B cell (primary cell): ENCODE measurements at regions not wholly inside any gene's neighbourhood (a gene's known extent, or its start where the extent isn't known, plus 50 kb on each side); places are given as distances from the start of the nearest gene placed in this dataset.

Source experiments
- ATAC-seq: fragments of 200-7000 bp; cut with Tn5 transposase; one replicate; pipeline ENCODE4 v1.10.0; 2021; ENCODE audit warnings: low read depth, mild to moderate bottlenecking, moderate number of reproducible peaks, moderate library complexity
- CTCF ChIA-PET: fragments of 350-600 bp; sonication (Branson Sonifier 250); formaldehyde crosslinking; loops from one replicate; lab custom pipeline; 2021; ENCODE audit warnings: antibody characterized with exemption, inconsistent platforms; lab: Charles Lee
- POLR2A ChIA-PET: fragments of 350-600 bp; sonication (Branson Sonifier 250); formaldehyde crosslinking; loops from one replicate; lab custom pipeline; 2021; ENCODE audit warnings: antibody characterized with exemption; lab: Charles Lee
- DNase-seq: peaks from one replicate; pipeline ENCODE4 v3.0.0; 2013
- H2AFZ ChIP-seq: 2 replicates; pipeline ENCODE4 v1.6.1; 2012; ENCODE audit warnings: mild to moderate bottlenecking, low read depth, low read length; ENCODE audit not compliant: insufficient read depth, poor library complexity, severe bottlenecking
- H3K27ac ChIP-seq, 2 donors: 1 replicate in 1 of 2; 2 replicates in 1 of 2; pipeline ENCODE4 v1.5.1; 2012 to 2013; ENCODE audit warnings: low read length in 2 of 2, mild to moderate bottlenecking in 2 of 2, moderate library complexity in 1 of 2
- H3K27me3 ChIP-seq, 4 experiments: fragments of 200-600 bp in 1 of 4; sonication (generic) in 1 of 4; replicated peaks in 1 of 4; 1 replicate in 2 of 4; 2 replicates in 2 of 4; pipeline versions ENCODE4 v1.6.1 to v1.7.0; 2013 to 2016; ENCODE audit warnings: low read length in 3 of 4, mild to moderate bottlenecking in 2 of 4, mixed read lengths in 1 of 4, moderate library complexity in 1 of 4; ENCODE audit not compliant: insufficient read depth in 4 of 4, control insufficient read depth in 3 of 4; ENCODE audit errors: control extremely low read depth in 1 of 4
- H3K36me3 ChIP-seq, 2 experiments: replicated peaks in 1 of 2; 1 replicate in 1 of 2; 2 replicates in 1 of 2; pipeline versions ENCODE4 v1.6.1 to v1.7.1; 2013; ENCODE audit warnings: low read length in 1 of 2; ENCODE audit not compliant: insufficient read depth in 2 of 2, control insufficient read depth in 1 of 2; ENCODE audit errors: control extremely low read depth in 1 of 2, extremely low read depth in 1 of 2
- H3K4me1 ChIP-seq, 2 donors: fragments of 200-600 bp in 1 of 2; sonication (generic) in 1 of 2; 1 replicate in 1 of 2; 2 replicates in 1 of 2; pipeline versions ENCODE4 v1.5.1 to v1.6.1; 2013 to 2017; ENCODE audit warnings: low read length in 2 of 2; ENCODE audit not compliant: control insufficient read depth in 2 of 2, insufficient read depth in 2 of 2
- H3K4me2 ChIP-seq: replicated peaks from 2 replicates; pipeline ENCODE3; 2012; ENCODE audit warnings: mild to moderate bottlenecking, low read depth, low read length; ENCODE audit not compliant: poor library complexity, severe bottlenecking
- H3K4me3 ChIP-seq, 5 experiments: fragments of 200-600 bp in 1 of 5; sonication (generic) in 1 of 5; 1 replicate in 3 of 5; 2 replicates in 2 of 5; pipeline versions ENCODE4 v1.5.1 to v1.7.0; 2011 to 2016; ENCODE audit warnings: low read length in 4 of 5, mild to moderate bottlenecking in 4 of 5, low read depth in 2 of 5, control low read depth in 1 of 5, moderate library complexity in 1 of 5; ENCODE audit not compliant: insufficient read depth in 1 of 5; ENCODE audit errors: control extremely low read depth in 1 of 5, extremely low read depth in 1 of 5
- H3K79me2 ChIP-seq: fragments of 200-600 bp; sonication (generic); one replicate; pipeline ENCODE4 v1.6.0; 2016; ENCODE audit warnings: low read length; ENCODE audit not compliant: control insufficient read depth, insufficient read depth
- H3K9ac ChIP-seq: fragments of 200-600 bp; sonication (generic); 2 replicates; pipeline ENCODE4 v1.6.1; 2017; ENCODE audit warnings: mild to moderate bottlenecking, low read length, moderate library complexity
- H3K9me3 ChIP-seq, 3 donors: one replicate each; pipeline versions ENCODE4 v1.6.1 to v1.7.1; 2013; ENCODE audit warnings: low read length in 2 of 3; ENCODE audit not compliant: control insufficient read depth in 2 of 3, insufficient read depth in 1 of 3; ENCODE audit errors: control extremely low read depth in 1 of 3
- H4K20me1 ChIP-seq: 2 replicates; pipeline ENCODE4 v1.6.0; 2012; ENCODE audit warnings: mild to moderate bottlenecking, low read length; ENCODE audit not compliant: insufficient read depth, control insufficient read depth, poor library complexity, severe bottlenecking
- H3K27ac Mint-ChIP-seq: one replicate; pipeline ENCODE4 v1.8.0; 2021; ENCODE audit warnings: mixed read lengths
- H3K27me3 Mint-ChIP-seq: one replicate; pipeline ENCODE4 v1.8.0; 2021; ENCODE audit warnings: mixed read lengths
- H3K4me1 Mint-ChIP-seq: one replicate; pipeline ENCODE4 v1.8.0; 2021; ENCODE audit warnings: mixed read lengths
- H3K4me3 Mint-ChIP-seq: one replicate; pipeline ENCODE4 v1.8.0; 2021; ENCODE audit warnings: mixed read lengths
- H3K9me3 Mint-ChIP-seq: one replicate; pipeline ENCODE4 v1.8.0; 2022; ENCODE audit warnings: mixed read lengths; ENCODE audit not compliant: insufficient read depth
- EZH2 ChIP-seq: IDR thresholded peaks from 2 replicates; pipeline ENCODE4 v1.6.1; 2012; ENCODE audit warnings: borderline replicate concordance, low read depth, mild to moderate bottlenecking, moderate library complexity, low read length; ENCODE audit not compliant: insufficient read depth, poor library complexity, severe bottlenecking
- WGBS: methylation state at CpG from one replicate; pipeline ENCODE4 v1.1.5; 2013; ENCODE audit warnings: missing lambda C conversion rate; ENCODE audit not compliant: insufficient coverage; 5-methylcytosine and 5-hydroxymethylcytosine counted together
- intact Hi-C: fragments of 100-400 bp; cut with micrococcal nuclease; formaldehyde crosslinking; loops from one replicate; pipeline ENCODE4 v1.10.0; 2022
- TF ChIP-seq, protein P1 (sequence below): fragments of 200-600 bp; IDR thresholded peaks from one replicate; pipeline ENCODE4 v1.8.0; 2022; ENCODE audit warnings: antibody characterized with exemption, mild to moderate bottlenecking

GRCh38 chr5:152072091-152072490 is 147.4 kb upstream of the GLRA1 start:
- Mint-ChIP-seq H3K4me1 (no peaks in the 10 kb centered on the region), H3K27ac (no peak overlapping the region), H3K27me3 (peaks cover 28% of the 10 kb centered on the region), H3K4me3 (no peak overlapping the region), H3K9me3 (no peaks in the 10 kb centered on the region)
- intact Hi-C loops: no loop called here
- Histone ChIP-seq H3K4me2 (no peak overlapping the region), H2AFZ (no peak overlapping the region), H3K27me3 (peaks cover 0 to 11% (median 4%) of the 10 kb centered on the region in 4 experiments), H3K36me3 (no peaks in the 10 kb centered on the region), H3K27ac (no peak overlapping the region), H3K4me3 (no peak overlapping the region), H4K20me1 (no peaks in the 10 kb centered on the region), H3K9ac (no peak overlapping the region), H3K9me3 (no peaks in the 10 kb centered on the region), H3K4me1 (no peaks in the 10 kb centered on the region), H3K79me2 (no peaks in the 10 kb centered on the region)
- DNase-seq: no peak
- no peak for ATAC-seq
- 76% methylated on average over 2 of the region's 2 CpGs for WGBS
- ChIA-PET CTCF (no interaction called here), POLR2A (no interaction called here)
- TF ChIP-seq, protein P1, sequence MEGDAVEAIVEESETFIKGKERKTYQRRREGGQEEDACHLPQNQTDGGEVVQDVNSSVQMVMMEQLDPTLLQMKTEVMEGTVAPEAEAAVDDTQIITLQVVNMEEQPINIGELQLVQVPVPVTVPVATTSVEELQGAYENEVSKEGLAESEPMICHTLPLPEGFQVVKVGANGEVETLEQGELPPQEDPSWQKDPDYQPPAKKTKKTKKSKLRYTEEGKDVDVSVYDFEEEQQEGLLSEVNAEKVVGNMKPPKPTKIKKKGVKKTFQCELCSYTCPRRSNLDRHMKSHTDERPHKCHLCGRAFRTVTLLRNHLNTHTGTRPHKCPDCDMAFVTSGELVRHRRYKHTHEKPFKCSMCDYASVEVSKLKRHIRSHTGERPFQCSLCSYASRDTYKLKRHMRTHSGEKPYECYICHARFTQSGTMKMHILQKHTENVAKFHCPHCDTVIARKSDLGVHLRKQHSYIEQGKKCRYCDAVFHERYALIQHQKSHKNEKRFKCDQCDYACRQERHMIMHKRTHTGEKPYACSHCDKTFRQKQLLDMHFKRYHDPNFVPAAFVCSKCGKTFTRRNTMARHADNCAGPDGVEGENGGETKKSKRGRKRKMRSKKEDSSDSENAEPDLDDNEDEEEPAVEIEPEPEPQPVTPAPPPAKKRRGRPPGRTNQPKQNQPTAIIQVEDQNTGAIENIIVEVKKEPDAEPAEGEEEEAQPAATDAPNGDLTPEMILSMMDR: no peak
- no peak for TF ChIP-seq EZH2

GRCh38 chr5:152070591-152070990 is 145.9 kb upstream of the GLRA1 start:
- Histone ChIP-seq H3K79me2 (no peaks in the 10 kb centered on the region), H3K4me3 (no peak overlapping the region), H3K4me1 (no peaks in the 10 kb centered on the region), H4K20me1 (no peaks in the 10 kb centered on the region), H2AFZ (no peak overlapping the region), H3K9ac (no peak overlapping the region), H3K4me2 (no peak overlapping the region), H3K36me3 (no peaks in the 10 kb centered on the region), H3K27me3 (peaks cover 0 to 11% (median 4%) of the 10 kb centered on the region in 4 experiments), H3K9me3 (no peaks in the 10 kb centered on the region), H3K27ac (no peak overlapping the region)
- DNase-seq (no peak), ATAC-seq (no peak)
- CTCF ChIA-PET: no interaction called here
- Mint-ChIP-seq H3K27ac (no peak overlapping the region), H3K4me3 (no peak overlapping the region), H3K9me3 (no peaks in the 10 kb centered on the region), H3K4me1 (no peaks in the 10 kb centered on the region), H3K27me3 (peaks cover 28% of the 10 kb centered on the region)
- POLR2A ChIA-PET: no interaction called here
- intact Hi-C loops: no loop called here
- TF ChIP-seq EZH2: no peak
- TF ChIP-seq, protein P1: no peak
- WGBS: 100% methylated on average over 1 of the region's 2 CpGs
